Middle frontal gyrus (tissue), 1 donor: ENCODE measurements at regions not wholly inside any gene's neighbourhood (a gene's known extent, or its start where the extent isn't known, plus 50 kb on each side); places are given as distances from the start of the nearest gene placed in this dataset.

Experiments
- DNase-seq: peaks from one replicate; pipeline ENCODE4 v3.0.0-alpha.2; 2015; ENCODE audit warnings: low spot score; ENCODE audit errors: extremely low spot score

DNA sequence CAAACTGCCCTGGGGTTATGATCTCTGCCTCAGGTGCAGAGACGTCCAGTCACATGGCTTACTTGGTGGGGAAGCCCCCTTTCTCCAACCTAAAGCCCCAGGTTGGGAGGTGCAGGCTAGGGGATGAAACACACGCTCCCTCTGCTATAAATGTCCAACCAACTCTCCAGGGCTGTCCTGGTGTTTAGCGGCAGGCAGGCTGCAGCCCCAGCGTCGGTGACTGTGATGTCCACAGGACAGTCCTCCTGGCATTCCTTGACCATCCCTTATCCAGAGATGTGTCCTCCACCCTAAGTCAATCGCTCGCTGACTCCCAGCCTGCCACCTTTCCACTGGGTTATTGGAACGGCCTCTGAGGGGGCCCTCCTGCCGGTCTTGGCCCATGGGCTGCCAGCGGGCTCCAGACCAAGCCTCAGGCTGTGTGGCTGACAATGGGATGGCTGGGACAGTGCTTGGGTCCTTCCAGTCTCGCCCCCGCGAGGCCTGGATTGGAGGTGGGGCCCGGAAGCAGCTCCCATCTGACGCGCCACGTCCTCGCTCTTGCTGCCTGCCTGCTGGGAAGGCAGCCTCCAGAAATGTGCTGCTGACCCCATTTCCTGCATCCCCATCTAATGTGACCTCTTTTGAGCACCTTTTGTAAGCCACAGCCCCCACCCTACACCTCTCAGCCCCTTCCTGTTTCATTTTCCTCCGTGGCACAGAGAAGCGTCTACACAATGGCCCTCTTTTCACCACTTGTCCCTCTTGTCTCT is 60.8 kb upstream of the ADRA2C start:
- DNase-seq = no peak

DNA sequence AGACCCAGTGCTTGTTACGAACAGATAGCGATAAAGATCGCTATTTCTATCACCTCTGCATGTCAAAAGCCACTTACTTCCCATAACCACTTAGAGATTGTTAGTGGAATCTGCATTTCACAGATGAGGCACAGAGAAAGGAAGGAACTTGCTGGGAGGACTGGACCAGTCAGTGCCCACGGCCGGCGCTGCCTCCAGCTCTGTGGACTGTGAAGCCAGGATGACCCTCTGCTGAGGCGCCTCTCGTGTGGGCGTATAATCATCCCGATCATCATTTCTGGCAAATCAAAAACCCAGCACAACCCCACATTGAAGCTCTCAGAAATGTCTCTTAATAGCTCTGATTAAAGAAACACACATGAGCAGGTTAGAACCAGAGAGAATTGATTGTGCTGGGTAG is 61.5 kb upstream of the ADRA2C start:
- no peak for DNase-seq

DNA sequence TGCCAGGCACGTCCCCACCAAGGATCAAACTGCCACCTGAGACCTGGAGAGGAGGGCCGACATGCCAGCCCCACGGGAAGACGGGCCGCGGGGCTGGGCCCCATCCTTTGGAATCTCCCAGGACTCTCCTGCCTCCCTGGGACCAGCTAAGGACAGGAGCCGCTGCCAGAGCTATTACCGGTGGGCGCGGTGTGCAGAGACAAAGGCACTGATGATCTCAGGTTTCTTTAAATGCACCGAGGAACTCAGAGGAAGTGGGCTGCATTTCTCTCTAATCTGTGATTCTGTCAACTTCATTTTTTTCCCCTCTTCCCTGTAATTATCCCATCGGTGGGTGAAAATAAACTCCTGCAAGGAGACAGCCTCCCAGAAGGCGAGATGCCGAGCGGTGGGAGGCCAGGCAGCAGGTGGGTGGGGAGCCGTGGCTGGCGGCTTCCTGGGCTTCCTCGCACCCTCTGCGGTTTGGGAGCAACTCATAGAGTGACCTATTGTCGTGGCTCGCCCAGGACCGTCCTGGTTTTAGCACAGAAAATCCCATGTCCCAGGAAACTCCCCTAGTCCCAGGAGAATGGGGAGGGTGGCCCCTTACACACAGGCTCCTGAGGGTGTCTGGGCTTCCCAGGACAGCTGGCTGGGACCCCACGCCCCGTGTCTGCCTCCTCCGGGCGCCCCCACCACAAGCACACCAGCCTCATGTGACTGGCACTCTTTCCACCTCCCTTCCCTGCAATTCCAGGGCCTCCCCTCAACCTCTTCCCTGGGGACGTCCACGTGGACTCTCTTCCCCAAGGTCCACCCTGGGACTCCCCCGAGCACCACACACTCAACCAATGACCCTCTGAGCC is 62.3 kb upstream of the ADRA2C start:
- DNase-seq = no peak

DNA sequence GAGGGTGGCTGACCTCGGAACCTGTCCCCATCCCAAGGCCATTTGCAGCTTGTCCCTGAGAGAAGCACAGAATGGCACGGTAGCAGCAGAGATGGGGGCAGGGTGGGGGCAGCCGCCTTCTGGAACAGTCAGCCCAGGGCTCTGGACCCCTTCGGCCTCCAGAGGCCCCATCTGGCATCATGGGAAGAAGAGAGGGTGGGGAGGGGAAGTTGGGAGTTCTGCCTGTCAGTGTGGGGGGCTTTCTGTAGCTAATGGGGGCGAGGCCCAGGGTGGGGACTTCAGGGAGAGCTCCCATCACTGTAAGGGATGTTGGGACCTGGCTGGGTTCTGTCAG is 62.9 kb upstream of the ADRA2C start:
- DNase-seq = no peak

DNA sequence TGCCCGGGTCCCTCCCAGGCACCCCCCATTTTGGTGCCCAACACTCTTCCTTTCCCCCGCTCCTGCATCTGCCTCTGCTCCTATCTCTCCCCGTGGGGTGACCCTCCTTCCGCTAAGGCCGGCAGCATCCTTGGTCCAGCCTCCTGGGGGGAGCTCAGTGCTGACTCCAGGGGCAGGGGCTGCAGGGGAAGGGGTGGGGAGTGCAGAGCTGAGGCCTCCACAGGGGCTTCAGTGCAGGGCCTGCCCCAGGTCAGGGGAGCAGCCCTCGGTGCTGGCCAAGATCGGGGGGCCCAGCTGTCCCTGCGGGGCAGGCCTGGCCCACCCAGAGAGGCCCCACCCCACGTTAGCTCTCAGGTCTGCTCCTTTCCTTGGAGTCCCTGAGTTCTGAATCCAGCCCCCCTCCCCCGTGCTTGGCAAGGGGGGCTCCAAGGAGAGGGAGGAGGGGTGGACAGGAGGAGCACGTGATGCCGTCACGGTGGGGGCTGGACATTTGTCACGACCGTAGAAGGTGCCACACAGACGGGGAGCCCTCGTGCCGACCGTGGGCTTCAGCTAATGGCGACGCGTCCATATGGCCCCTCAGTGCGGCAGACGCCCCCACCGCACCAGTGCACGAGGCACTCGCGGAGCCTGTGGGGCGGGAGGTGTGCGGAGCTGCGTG is 63.5 kb upstream of the ADRA2C start:
- no peak for DNase-seq

DNA sequence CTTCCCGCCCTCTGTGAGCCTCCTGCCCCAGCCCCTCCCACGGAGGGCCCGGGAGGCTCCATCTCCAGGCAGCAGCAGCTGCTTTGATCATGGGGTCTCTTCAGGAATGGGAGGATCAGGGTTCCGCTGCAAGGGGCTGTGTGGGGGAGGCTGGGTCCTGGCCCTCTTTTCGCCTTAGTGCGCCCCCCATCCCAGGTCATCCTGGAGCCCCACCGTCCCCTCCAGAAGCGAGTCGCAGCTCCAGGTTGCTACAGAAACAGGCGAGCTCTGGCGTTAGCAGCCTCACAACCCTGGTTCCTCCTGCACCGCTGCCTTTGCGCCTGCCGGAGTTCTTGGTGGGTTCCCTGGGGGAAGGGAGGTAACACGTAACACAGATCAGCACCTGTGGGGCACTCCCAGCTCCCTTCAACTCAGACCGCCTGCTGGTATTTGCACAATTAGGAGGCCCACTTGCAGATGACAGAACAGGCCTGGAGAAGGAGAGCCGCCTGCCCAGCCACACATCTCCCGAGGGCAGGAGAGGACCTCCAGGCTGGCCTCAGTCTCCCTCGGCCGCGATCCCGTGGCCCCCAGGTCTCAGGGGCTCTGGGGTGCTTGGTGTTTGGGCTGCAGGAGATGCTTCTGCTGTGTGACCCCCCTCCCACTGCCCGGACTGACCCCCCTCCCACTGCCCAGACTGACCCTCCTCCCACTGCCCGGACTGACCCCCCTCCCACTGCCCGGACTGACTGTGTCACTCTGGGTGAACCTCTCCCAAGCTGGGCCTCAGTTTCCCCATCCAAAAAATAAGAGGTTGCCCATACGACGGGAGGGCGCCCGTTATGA is 64.2 kb upstream of the ADRA2C start:
- no peak for DNase-seq

DNA sequence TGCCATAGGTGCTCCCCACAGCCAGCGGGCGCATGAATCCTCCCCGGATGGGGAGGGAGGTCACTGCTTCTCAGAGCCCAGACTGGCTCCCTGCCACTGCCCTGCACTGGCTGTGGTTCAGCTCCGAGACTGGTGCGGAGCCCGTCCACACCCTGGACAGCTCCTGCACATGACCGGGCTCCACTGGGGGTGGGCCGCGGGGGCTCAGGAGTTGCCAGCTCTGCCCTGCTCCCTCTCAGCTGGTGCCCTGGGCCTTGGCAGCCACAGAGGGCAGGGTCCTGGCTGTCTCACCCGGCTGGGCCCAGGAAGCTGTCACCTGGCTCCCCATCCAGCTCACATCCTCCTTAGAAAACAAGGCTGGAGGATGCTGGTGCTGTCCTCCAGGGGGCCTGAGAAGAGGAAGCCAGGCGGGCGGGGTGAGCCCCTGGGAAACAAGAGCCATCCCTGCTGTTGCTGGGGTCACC is 64.9 kb upstream of the ADRA2C start:
- no peak for DNase-seq

DNA sequence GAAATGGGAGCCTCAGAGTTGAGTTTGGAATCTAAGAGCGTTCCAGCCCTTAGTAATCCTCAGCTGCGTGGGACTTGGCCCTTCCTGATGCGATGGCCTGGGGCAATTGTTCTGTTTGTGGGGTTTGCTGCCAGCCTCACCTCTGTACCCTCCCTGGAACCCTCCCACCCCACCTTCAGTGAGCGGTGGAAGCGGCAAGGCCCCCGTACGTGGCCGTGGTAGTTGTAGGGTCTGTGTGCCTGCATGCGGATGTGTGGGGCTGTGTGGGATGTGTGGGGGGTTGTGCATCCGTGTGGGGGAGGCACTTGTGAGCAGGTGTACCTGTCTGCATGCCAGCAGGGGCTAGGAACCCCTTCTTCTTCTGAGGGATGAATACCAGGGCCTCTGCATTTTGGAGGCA is 65.4 kb upstream of the ADRA2C start:
- no peak for DNase-seq

DNA sequence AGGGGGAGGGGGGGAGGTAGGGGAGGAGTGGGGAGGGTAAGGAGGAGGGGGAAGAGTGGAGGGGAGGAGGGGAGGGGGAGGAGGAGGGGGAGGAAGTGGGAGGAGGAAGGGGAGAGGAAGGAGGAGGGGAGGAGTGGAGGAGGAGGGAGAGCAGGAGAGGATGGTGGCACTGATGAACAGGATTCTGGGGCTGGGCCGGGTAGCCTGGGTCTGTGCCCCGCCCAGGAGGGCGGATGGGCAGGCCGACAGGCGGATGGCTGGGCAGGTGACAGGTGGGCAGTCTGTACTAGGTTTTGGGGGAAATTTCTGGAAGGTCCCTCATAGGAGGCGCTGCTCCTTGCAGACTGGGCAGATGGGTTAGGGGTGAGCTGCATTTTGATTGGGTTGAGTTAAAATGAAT is 66.0 kb upstream of the ADRA2C start:
- DNase-seq = no peak

DNA sequence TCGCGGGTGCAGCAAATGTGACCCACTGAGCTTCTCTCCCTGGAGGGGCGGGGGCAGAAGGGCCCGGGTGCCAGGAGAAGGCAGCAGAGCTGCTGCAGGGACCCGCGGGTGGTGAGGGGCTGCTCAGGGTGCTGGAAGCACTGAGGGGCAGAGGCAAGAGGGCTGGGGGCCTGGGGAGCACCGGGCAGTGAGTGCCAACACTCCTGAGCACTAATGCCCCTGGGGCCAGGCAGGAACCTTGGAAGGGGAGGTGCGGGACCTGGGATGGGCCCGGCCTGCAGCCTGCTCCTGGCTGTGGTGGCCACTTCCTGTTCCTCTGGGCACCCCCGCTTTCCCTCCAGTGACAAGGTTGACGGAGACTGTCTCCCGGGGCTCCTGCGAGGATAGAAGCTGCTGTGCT is 66.5 kb upstream of the ADRA2C start:
- no peak for DNase-seq

DNA sequence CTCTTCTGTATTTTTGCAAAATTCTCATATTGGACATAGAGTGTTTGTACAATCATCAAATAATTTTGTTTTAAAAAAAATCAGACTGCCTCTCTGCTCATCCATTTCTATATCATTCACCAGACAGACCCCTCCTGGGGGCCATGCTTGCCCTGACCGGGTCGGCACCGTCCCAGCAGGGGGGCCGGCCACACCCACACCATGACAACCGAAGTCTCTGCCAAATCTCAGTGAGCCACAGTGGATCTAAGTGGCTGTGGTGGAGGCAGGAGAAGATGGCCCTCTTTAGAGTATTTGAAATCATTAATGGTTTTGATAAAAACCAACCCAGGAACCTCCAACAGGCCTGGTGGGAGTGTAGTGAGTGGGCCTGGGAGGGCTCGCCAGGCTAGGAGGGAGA is 66.9 kb upstream of the ADRA2C start:
- DNase-seq = no peak

DNA sequence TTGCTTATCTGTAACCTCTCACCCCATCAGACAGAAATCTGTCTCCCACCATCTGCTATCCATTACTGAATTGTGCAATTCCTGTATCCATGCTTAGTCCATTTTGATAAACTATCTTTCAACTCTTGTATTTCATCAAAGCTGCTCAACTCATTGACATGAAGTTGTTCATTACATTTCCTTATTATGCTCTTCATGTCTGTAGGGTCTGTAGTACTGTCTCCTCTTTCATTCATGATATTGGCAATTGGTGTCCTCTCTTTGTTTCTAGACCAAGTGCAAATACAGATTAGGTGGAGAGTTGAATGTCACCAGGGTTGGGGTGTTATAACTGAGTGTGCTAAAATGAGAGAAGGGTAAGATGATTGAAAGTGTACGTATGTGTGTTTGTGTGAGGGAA is 69.2 kb upstream of the ADRA2C start:
- DNase-seq = no peak

DNA sequence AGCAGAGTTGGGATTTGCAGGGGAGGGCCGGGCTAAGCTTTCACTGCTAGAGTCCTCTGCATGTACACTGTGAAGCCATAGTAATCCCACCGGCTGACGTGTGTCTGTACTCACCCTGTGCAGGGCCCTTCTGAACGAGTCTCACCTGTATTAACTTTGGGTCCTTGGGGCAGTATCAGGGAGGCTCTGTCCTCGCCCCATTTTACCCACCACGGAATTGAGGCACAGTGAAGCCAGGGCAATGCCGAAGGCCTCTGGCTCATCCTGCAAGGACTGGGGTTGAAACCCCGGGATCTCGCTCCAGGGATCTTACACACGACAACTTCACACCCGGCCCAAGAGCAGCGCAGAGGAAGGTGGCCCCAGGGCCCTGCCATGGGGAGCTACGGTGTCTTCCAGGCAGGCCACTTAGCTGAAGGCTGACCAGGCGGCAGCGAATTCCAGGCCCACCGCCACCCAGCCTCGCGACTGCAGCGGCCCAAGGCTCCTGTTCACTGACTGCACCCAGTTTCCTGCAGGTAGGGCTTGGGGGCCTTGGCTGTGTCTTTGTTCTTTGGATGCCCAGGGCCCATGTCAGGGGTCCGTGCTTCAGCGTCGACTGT is 75.5 kb upstream of the ADRA2C start:
- no peak for DNase-seq

DNA sequence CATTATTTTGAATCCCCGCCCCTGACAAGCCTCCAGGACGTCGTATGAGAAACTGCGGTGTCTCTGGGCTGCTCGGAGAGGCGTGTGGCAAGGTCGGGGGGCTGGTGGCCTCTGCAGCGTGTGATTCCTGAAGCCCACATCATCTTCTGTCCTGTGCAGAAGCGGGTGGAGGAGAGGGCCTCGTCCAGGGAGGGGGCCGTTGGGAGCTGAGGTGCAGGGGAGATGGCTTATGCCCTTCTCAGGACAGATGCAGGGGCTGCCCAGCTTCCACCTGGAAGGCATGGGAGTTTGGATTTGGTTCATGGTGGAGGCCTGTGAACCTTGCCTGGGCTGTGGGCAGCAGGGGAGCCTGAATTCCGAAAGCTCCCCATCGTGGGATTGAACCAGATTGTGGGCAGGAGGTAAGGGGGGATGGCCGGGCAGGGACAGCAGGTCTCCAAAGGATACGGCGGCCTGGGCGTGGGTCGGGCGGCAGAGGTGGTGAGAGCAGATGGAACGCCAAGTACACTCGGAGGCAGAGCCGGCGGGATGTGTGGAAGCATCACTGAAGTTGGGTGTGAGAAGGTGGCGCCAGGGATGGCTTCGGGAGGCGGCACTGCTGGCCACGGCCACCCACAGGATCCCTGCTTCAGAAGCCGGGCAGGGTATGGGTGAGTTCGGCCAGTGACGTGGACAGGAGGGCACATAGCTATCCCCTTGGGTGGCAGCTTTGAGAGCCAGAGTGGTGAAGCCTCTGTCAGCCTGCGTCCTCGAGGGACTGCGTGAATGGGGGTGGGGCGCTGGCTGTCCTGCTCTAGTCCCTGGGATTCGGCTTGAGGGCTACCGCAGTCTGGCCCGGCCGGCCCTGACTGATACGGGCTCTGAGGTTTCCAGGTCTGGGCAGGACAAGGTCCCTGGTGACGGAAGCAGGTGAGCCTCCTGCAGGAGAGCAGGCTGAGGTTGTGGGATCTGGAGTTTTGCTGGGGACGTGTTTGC is 76.3 kb upstream of the ADRA2C start:
- no peak for DNase-seq

DNA sequence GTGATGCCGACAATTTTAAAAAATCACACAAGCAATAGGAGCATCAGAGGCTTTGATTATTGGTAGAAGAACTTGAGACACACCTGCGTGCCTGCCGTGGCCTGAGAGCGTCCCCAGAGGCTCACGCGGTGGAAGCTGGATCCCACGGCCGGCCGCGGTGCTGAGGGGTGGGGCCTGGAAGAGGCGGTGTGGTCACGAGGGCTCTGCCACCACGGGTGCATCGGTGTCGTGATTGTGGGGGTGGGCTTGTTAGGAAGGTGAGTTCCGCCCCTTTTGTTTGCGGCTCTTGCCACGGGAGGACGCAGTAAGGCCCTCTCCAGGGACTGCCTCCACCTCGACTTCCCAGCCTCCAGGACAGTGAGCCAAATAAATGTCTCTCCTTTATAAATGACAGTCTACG is 77.2 kb upstream of the ADRA2C start:
- DNase-seq = no peak

DNA sequence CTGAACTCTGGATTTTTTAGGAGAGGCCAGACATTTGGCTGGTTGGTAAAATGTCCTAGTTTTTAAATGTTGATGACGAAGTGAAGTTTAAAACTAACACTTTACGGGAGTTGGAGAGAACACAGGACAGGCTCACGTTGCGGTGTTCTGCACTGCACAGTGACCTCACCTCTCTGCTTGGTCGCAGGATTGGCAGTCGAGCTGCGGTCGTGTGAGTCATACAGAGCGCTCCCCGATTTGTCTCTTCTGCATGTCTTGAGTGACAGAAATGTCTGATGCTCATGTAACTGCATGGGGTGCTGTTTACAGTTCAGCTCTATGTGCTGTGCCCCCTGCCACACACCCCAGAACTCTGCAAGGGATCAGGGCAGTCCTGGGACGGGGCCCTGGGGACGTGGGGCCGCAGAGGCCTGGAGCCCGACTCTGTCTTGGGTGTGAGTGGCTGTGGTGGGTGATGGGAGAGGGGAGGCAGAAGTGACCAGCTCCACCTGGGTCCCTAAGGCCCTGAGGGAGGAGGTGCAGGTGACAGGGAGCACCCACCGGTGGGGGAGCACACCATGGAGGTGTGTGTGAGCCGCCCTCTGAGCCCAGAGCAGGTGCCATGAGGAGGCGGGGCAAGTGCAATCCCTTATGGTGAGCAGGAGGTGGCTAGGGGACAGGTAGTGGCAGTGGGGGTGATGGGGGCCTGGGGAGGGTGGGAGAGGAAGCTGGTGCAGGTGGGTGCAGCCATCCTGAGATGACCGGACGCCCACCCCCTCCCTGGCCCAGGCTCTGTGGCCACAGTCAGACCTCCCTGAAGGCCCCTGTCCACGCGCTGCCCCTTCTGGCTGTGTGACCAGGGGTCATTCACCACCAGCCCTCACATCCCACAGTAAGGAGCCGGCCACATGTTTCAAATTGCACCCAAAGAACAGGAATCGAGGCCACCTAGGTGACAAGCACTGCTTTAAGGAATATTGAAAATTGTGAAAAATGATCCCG is 77.9 kb upstream of the ADRA2C start:
- DNase-seq = no peak

DNA sequence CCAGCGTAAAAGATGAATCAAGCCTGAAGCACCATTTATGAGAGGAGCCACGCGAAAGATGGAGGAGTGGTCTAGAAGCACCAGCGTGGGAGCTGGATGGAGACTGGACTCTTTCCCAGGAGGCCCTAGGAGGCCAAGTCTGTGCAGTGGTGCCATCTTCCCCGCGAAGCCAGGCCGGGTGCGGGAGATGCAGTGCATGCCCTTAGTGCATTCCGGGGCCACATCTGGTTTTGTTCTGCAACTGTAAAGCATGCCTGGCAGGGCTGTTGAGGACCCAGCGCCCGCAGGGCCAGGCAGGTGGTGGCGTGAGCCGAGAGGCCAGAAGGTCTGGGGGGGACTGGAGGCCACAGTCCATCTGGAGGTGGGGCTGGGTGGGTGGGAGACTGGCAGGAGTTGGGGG is 78.6 kb upstream of the ADRA2C start:
- no peak for DNase-seq

DNA sequence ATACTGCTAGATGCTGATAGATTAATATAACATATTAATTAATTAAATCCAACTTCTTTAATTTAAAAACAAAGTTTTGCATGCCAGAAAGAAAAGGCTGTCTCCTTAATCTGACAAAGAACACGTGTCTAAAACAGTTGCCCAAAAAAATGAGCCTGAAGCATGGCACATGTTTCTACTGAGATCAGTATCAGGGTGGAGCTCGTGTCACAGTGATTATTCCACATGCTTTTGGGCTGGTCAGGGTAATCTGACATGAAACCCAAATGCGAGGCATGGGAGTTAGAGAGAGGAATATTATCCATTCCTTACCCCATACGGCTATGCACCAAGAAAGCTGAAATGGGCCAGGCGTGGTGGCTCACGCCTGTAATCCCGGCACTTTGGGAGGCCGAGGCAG is 79.4 kb upstream of the ADRA2C start:
- no peak for DNase-seq
